ENCODE measurements at regions not wholly inside any gene's neighbourhood (a gene's known extent, or its start where the extent isn't known, plus 50 kb on each side); places are given as distances from the start of the nearest gene placed in this dataset.
"Not testable (repeated sequence)": the region's sequence is repeated elsewhere in the genome, so short reads cannot be mapped to it uniquely, and the experiment has no call there.

DNA sequence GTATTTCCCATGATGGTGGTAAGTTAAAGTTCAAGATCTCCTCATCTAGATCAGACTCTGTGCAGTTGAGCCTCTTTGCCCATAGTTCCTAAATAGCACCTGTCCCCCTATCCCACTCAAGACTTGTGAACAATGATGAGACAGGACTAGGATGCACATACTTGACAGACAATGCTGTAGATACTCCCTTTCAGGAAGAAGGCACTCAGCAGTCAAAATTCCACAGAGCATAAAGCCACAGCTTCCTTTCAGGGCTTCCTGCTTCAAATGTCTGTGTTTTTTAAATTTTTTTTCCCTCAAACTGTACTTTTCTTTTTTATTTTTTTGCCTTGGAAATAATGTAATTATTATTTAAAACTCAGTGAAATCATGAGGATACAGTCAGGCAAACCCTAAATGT lies 1305.3 kb downstream of the RPIA start:
- ATAC-seq; H3K36me3 Mint-ChIP-seq; H3K9me3 ChIP-seq (ENCODE audit: control insufficient read depth in 2 of 3, low read length in 3 of 3); H3K36me3 ChIP-seq (ENCODE audit: control insufficient read depth in 2 of 3, insufficient read depth in 3 of 3, low read length in 3 of 3); H3K4me3 Mint-ChIP-seq; intact Hi-C loops (cut with micrococcal nuclease); H3K27ac ChIP-seq (ENCODE audit: low read depth, low read length); POLR2A ChIA-PET; H3K27ac Mint-ChIP-seq; H3K9me3 Mint-ChIP-seq; DNase-seq; CTCF ChIA-PET; H3K27me3 Mint-ChIP-seq; H3K4me1 ChIP-seq (ENCODE audit: control insufficient read depth in 2 of 2, insufficient read depth in 2 of 2, low read length in 2 of 2); H3K4me1 Mint-ChIP-seq; H3K27me3 ChIP-seq (ENCODE audit: control insufficient read depth in 2 of 2, insufficient read depth in 2 of 2, low read length in 2 of 2); H3K4me3 ChIP-seq (ENCODE audit: low read length): not testable (repeated sequence)

DNA sequence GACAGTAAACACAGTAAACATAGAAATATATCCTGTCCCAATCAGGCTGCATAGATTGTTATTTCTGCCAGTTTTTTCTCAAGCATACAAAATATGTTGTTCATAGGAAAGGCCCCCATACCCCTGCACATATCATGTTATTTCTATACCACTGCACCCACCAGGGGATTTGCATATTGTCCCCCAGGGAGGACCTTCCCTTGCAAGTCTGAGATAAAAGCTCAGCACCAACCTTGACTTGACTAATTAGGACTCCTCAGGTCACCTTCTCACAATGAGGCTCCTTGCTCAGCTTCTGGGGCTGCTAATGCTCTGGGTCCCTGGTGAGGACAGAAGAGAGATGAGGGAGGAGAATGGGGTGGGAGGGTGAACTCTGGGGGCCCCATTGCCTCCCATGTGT lies 1313.1 kb downstream of the RPIA start:
- H3K27me3 Mint-ChIP-seq; H3K27me3 ChIP-seq (ENCODE audit: control insufficient read depth in 2 of 2, insufficient read depth in 2 of 2, low read length in 2 of 2); H3K9me3 Mint-ChIP-seq; DNase-seq; H3K36me3 ChIP-seq (ENCODE audit: control insufficient read depth in 2 of 3, insufficient read depth in 3 of 3, low read length in 3 of 3); CTCF ChIA-PET; H3K36me3 Mint-ChIP-seq; H3K9me3 ChIP-seq (ENCODE audit: control insufficient read depth in 2 of 3, low read length in 3 of 3); intact Hi-C loops (cut with micrococcal nuclease); H3K27ac ChIP-seq (ENCODE audit: low read depth, low read length); H3K27ac Mint-ChIP-seq; POLR2A ChIA-PET; H3K4me3 Mint-ChIP-seq; H3K4me3 ChIP-seq (ENCODE audit: low read length); H3K4me1 Mint-ChIP-seq; ATAC-seq; H3K4me1 ChIP-seq (ENCODE audit: control insufficient read depth in 2 of 2, insufficient read depth in 2 of 2, low read length in 2 of 2): not testable (repeated sequence)

GRCh38 chr2:90010442-90011100 lies 1319.1 kb downstream of the RPIA start:
- H3K4me1 Mint-ChIP-seq; H3K36me3 Mint-ChIP-seq; H3K27me3 Mint-ChIP-seq; H3K9me3 ChIP-seq (ENCODE audit: control insufficient read depth in 2 of 3, low read length in 3 of 3); H3K4me3 ChIP-seq (ENCODE audit: low read length); H3K27ac Mint-ChIP-seq; H3K4me3 Mint-ChIP-seq; POLR2A ChIA-PET; CTCF ChIA-PET; H3K27ac ChIP-seq (ENCODE audit: low read depth, low read length); DNase-seq; H3K27me3 ChIP-seq (ENCODE audit: control insufficient read depth in 2 of 2, insufficient read depth in 2 of 2, low read length in 2 of 2); H3K36me3 ChIP-seq (ENCODE audit: control insufficient read depth in 2 of 3, insufficient read depth in 3 of 3, low read length in 3 of 3); intact Hi-C loops (cut with micrococcal nuclease); H3K9me3 Mint-ChIP-seq; ATAC-seq; H3K4me1 ChIP-seq (ENCODE audit: control insufficient read depth in 2 of 2, insufficient read depth in 2 of 2, low read length in 2 of 2): not testable (repeated sequence)

DNA sequence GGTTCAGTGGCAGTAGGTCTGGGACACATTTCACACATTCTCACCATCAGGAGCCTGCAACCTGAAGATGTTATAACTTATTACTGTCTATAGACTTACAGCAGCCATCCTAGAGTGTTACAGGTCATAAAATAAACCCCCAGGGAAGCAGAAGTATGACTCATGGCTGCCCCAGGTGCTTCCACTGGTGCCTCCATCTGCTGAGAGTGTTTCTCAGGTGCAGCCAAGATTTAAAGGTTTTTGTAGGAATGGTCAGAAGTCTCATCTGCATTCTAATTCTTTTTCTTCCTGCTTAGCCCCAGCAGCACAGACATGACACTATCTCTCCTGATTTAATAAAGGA lies 1319.6 kb downstream of the RPIA start:
- H3K27ac Mint-ChIP-seq; H3K4me1 Mint-ChIP-seq; H3K9me3 ChIP-seq (ENCODE audit: control insufficient read depth in 2 of 3, low read length in 3 of 3); H3K27me3 ChIP-seq (ENCODE audit: control insufficient read depth in 2 of 2, insufficient read depth in 2 of 2, low read length in 2 of 2); DNase-seq; intact Hi-C loops (cut with micrococcal nuclease); H3K9me3 Mint-ChIP-seq; H3K27me3 Mint-ChIP-seq; POLR2A ChIA-PET; CTCF ChIA-PET; H3K4me3 Mint-ChIP-seq; H3K36me3 ChIP-seq (ENCODE audit: control insufficient read depth in 2 of 3, insufficient read depth in 3 of 3, low read length in 3 of 3); H3K4me3 ChIP-seq (ENCODE audit: low read length); H3K27ac ChIP-seq (ENCODE audit: low read depth, low read length); H3K36me3 Mint-ChIP-seq; H3K4me1 ChIP-seq (ENCODE audit: control insufficient read depth in 2 of 2, insufficient read depth in 2 of 2, low read length in 2 of 2); ATAC-seq: not testable (repeated sequence)

- H3K4me1 Mint-ChIP-seq; POLR2A ChIA-PET; H3K4me3 Mint-ChIP-seq; H3K27me3 Mint-ChIP-seq; H3K4me3 ChIP-seq (ENCODE audit: low read length); intact Hi-C loops (cut with micrococcal nuclease); CTCF ChIA-PET; H3K9me3 ChIP-seq (ENCODE audit: control insufficient read depth in 2 of 3, low read length in 3 of 3); H3K4me1 ChIP-seq (ENCODE audit: control insufficient read depth in 2 of 2, insufficient read depth in 2 of 2, low read length in 2 of 2); H3K27ac Mint-ChIP-seq; DNase-seq; H3K36me3 ChIP-seq (ENCODE audit: control insufficient read depth in 2 of 3, insufficient read depth in 3 of 3, low read length in 3 of 3); H3K9me3 Mint-ChIP-seq; H3K27ac ChIP-seq (ENCODE audit: low read depth, low read length); ATAC-seq; H3K36me3 Mint-ChIP-seq; H3K27me3 ChIP-seq (ENCODE audit: control insufficient read depth in 2 of 2, insufficient read depth in 2 of 2, low read length in 2 of 2): not testable (repeated sequence)
Measured at GRCh38 chr2:90019908-90020307, 1328.4 kb downstream of the RPIA start.

GRCh38 chr2:90021234-90021633 lies 1329.8 kb downstream of the RPIA start:
- H3K4me1 ChIP-seq (ENCODE audit: control insufficient read depth in 2 of 2, insufficient read depth in 2 of 2, low read length in 2 of 2); H3K4me1 Mint-ChIP-seq; intact Hi-C loops (cut with micrococcal nuclease); H3K9me3 ChIP-seq (ENCODE audit: control insufficient read depth in 2 of 3, low read length in 3 of 3); POLR2A ChIA-PET; H3K36me3 Mint-ChIP-seq; CTCF ChIA-PET; H3K27me3 Mint-ChIP-seq; H3K4me3 ChIP-seq (ENCODE audit: low read length); H3K27me3 ChIP-seq (ENCODE audit: control insufficient read depth in 2 of 2, insufficient read depth in 2 of 2, low read length in 2 of 2); H3K36me3 ChIP-seq (ENCODE audit: control insufficient read depth in 2 of 3, insufficient read depth in 3 of 3, low read length in 3 of 3); H3K27ac Mint-ChIP-seq; H3K9me3 Mint-ChIP-seq; H3K4me3 Mint-ChIP-seq; H3K27ac ChIP-seq (ENCODE audit: low read depth, low read length); DNase-seq: not testable (repeated sequence)
- peak; percentile 36 for ATAC-seq

- intact Hi-C loops (cut with micrococcal nuclease); CTCF ChIA-PET; POLR2A ChIA-PET; H3K4me3 Mint-ChIP-seq; H3K27ac Mint-ChIP-seq; DNase-seq; H3K27me3 ChIP-seq (ENCODE audit: control insufficient read depth in 2 of 2, insufficient read depth in 2 of 2, low read length in 2 of 2); H3K4me1 Mint-ChIP-seq; H3K9me3 Mint-ChIP-seq; H3K27ac ChIP-seq (ENCODE audit: low read depth, low read length); H3K4me1 ChIP-seq (ENCODE audit: control insufficient read depth in 2 of 2, insufficient read depth in 2 of 2, low read length in 2 of 2); H3K4me3 ChIP-seq (ENCODE audit: low read length); H3K36me3 ChIP-seq (ENCODE audit: control insufficient read depth in 2 of 3, insufficient read depth in 3 of 3, low read length in 3 of 3); H3K27me3 Mint-ChIP-seq; H3K9me3 ChIP-seq (ENCODE audit: control insufficient read depth in 2 of 3, low read length in 3 of 3); H3K36me3 Mint-ChIP-seq: not testable (repeated sequence)
- peak; percentile 48 for ATAC-seq
Measured at GRCh38 chr2:90027231-90027643, 1335.8 kb downstream of the RPIA start.
